Ammon's horn (tissue), 1 donor: ENCODE measurements at regions not wholly inside any gene's neighbourhood (a gene's known extent, or its start where the extent isn't known, plus 50 kb on each side); places are given as distances from the start of the nearest gene placed in this dataset.

ENCODE experiments used
- DNase-seq: peaks from one replicate; pipeline ENCODE4 v3.0.0-alpha.2; 2016; ENCODE audit warnings: low spot score

GRCh38 chr6:166009385-166010031, 158.1 kb downstream of the TBXT start:
- no peak for DNase-seq

DNA sequence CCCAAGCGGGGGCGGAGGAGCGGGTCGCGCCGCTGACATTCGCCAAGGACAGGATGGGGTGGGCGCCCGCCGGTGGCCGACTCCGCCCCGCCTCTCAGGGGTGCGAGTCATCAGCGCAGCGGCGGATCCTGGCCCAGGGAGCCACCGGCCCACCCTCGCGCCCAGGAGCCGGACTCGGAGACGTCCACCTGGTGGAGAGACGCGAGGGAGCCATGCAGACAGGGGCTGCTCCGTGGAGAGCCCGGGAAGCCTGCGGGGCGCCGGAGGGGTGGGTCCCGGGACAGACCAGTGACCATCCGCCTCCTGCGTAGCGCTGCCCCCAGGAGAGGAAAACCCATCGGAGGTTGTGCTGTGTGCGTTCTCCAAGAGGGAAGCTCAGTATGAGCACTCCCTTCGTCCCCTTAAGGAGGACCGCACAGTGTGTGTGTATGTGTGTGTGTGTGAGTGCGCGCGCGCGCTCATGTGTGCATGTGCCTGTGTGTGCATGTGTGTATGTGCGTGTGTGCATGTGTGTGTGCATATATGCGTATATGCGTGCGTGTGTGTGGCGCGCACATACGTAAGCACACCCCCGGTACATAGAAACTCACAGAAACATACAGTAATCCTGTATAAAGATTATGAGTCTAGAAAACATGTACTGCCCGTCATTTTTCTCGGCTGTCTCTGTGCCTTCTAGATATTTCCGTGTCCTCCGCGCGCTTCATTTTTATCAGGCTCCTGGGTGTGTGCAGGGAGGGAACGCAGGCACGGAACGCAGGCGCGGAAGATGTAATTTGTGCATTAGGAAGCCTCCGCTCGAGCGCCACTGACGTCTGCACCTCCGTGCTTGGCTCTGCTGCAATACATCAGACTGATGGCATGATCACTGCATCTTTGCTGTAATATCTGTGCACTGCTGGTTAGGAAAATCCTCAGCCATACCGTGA, 158.9 kb downstream of the TBXT start:
- DNase-seq, result peak; percentile 84

DNA sequence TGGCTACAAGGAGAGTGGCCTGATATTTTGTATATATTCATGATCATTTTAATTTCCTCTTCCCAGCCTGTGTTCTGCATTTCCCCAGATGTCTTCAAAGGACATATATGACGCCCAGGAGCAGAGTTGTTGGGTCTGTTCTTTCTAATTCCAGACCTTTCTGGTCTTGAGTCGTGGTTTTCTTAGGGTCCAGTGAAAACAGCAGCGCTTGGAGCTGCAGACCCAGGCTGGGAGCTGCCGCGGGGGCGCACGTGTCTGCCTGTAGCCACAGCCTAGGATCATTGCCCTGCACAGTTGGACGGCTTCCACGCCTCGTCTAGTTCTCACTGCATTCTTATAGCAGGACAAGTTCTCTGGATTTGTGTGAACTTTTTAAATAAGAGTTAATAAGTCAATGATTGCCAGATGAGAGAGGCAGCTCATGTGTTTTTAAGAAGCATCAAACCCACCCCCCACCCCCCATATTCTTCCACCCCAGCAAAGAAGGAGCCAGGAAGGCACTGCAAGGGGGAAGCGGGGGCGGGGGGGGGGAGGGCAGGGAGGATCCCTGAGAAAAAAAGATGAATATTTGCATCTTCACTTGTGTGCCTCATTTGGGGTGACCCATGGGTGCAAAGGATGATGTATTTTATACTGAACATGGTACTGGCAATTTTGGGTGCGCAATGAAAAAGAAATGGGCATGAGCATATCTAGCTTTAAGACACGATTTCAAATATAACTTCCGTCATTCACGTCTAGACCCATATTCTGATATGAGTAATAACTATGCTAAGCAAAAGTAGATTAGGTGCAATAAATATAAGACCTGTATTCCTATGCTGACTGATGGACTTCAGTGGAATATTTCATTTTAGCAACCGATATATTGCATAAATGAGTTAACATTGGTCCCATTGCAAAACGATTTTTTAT, 160.0 kb downstream of the TBXT start:
- peak; percentile 40 for DNase-seq

- DNase-seq, result no peak
Observed at GRCh38 chr6:166006900-166007301, 160.8 kb downstream of the TBXT start.

GRCh38 chr6:166005944-166006899, 161.4 kb downstream of the TBXT start:
- peak; percentile 60 for DNase-seq

- peak; percentile 35 for DNase-seq
Observed at GRCh38 chr6:166005401-166005943, 162.2 kb downstream of the TBXT start.

- DNase-seq, result no peak
Observed at GRCh38 chr6:166004876-166005275, 162.8 kb downstream of the TBXT start.

DNA sequence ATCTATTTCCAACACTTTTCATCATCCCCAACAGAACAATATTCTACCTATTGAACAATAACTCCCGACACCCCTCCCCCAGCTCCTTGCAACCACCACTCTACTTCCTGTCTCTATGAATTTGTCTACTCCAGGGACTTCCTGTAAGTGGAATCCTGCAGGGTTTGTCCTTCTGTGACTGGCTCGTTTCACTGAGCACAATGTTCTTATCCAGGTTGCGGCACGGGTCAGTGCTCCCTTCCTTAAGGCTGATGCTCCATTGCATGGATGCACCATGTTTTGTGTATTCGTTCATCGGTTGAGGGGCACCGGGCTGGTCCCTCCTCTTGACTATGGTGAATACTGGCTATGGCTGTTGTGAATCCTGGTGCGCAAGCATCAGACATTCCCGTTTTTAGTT, 163.2 kb downstream of the TBXT start:
- no peak for DNase-seq

GRCh38 chr6:166003569-166003968, 164.1 kb downstream of the TBXT start:
- no peak for DNase-seq

DNA sequence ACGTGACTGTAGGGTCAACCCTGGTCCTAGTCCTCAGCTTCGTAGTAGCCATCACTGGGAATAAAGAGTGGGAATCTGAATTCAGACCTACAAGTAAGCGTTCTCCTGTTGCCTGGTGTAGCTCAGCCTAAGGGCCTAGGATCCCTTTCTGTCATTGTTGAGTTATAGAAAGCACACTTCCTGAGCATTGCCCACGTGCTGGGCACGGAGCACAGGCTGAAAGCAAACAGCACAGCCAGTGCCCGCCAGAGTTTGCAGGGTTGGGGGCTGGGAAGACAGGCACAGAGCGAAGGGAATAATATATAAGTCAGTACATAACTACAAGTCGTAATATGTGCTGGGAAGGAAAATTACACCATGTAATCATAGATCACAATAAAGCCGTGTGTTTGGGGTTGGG, 166.3 kb downstream of the TBXT start:
- no peak for DNase-seq

DNA sequence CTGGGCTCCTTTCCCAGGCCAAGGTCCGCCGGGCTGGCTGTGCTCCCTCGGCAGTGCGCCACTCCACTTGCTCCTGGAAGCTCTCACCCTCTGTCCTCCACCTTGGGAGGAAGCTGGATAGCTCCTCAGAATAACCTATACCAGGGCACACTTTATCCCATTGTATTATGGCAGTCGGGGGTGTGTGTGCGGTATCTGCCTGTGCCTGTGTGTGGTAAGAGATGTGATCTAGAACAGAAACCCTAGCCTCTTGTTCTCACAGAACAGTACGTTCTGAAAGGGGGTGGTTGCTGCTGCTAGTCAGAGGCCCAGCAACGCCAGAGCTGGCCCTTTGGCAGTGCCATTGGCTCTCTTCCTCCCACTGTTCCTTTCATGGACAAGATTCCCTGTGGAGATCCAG, 168.4 kb downstream of the TBXT start:
- no peak for DNase-seq

GRCh38 chr6:165998072-165998471, 169.6 kb downstream of the TBXT start:
- DNase-seq, result no peak

DNA sequence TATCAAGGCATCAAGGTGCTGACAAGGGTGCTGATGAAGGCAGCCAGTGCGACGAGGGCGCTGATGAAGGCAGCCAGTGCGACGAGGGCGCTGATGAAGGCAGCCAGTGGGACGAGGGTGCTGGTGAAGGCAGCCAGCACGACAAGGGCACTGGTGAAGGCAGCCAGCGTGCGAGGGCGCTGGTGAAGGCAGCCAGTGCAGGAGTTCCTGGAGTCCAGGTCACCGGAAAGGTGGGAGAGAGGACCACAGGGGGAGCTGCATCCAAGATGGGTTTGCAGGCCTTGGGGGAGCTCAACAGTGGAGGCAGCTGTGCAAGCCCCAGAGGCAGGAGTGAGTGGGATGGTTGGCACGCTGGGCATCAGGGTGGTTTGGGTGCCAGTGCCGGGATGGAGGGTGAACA, 176.3 kb downstream of the TBXT start:
- no peak for DNase-seq

DNA sequence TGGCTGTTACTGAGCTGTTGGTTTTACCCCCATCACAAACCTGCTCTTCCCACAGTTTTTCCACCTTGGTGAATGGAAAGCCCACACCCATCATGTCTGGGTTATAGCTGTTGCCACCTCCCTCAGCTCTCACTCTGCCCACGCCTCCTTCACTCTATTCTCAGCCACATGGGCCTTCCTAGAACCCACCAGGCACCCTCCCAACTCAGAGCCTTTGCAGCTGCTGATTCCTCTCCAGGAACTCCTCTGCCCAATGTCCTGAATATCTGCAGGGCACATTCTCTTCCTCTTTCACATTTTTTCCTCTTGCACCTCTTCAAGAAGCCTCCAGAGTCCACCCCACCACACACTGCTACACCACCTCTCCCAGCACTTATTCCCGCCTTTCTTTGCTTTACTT, 177.4 kb downstream of the TBXT start:
- no peak for DNase-seq

GRCh38 chr6:165988757-165989456, 178.7 kb downstream of the TBXT start:
- DNase-seq, result no peak

DNA sequence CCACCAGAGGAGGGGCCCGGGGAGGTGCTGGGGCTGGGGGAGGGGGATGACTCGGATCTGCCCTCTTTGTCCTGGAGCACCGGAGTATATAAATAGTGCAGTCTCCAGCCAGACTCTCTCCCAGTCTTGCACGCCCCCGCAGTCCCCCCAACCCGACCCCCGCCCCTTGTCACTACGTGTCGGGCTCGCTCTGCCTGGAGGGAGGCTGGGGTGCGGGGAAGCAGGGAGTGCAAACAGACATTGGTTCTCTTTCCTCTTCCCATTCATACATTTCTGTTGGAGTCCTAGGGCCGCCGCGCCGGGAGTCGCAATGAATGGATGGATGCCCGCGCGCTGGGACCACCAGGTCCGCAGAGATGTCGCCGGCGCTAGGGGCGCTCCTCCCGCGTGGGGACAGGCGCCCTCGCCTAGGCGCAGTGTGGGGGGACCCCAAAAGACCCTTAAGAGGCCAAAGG, 179.3 kb downstream of the TBXT start:
- peak; percentile 33 for DNase-seq

DNA sequence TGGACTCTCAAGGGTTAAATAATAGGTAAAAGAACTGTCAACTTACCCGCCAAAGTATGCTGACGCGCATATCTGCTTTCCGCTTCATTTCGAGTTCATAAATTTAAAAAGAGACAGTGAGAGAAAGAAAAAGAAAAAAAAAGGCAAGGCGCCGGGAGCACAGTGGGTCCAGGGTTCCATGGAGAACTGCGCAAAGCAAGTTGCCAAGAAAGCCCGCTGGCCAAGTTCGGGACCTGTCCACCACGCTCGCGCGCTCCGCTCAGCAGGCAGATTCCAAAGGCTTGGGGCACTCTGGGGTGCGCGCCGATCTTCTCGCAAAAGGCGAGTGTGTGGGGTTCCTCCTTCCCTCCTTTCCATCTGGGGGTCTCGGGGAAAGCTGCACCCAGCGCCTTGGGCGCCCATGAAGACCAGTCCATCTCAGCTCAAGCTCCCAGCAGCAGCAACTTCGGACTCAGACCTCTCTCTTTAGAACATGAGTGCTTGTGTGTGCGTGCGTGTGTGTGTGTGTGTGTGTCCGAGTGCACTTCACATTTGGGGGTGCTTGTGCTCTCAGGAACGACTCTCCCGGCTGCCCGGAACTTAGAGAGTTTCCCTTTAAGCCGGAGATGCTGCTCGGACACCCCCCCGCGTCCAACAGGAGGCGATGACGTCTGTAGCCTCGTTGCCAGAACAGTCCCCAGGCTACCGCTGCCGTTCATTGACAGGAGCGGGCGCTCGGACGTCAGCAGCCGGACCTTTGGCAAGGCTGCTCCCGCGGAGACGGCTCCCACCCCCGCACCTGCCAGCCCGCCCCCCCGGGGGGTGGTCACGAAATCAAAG, 180.0 kb downstream of the TBXT start:
- peak; percentile 74 for DNase-seq

DNA sequence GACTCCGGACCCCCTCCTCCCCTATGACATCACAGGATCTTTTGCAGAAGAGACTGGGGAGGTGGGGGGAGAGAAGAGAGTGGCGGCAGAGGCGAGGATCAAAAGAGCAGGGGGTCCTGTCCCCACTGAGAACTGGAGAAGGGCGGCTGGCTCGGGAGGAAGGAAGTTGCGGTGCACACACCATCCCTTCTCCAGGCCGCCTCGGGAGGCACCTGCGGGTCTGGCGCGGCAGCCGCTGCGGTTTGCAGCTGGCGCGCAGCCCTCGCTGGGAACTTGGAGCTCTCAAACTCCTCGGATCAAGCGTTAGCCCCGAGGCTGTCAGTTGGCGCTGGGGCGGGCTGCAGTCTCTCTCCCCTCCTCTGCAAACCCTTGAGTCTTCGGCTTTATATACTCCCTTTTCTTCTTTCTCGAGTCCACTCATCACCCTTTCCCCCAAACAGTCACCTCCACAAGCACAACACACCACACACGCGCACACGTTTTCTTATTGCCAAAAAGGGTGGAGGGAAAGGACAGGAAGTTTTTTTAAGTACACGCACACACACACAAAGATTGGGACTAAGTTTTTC, 180.7 kb downstream of the TBXT start:
- DNase-seq, result no peak
